ENCODE measurements at regions not wholly inside any gene's neighbourhood (a gene's known extent, or its start where the extent isn't known, plus 50 kb on each side); places are given as distances from the start of the nearest gene placed in this dataset.
A peak's percentile ranks its signal among the peaks of the same experiment; 100 is the strongest.

DNA sequence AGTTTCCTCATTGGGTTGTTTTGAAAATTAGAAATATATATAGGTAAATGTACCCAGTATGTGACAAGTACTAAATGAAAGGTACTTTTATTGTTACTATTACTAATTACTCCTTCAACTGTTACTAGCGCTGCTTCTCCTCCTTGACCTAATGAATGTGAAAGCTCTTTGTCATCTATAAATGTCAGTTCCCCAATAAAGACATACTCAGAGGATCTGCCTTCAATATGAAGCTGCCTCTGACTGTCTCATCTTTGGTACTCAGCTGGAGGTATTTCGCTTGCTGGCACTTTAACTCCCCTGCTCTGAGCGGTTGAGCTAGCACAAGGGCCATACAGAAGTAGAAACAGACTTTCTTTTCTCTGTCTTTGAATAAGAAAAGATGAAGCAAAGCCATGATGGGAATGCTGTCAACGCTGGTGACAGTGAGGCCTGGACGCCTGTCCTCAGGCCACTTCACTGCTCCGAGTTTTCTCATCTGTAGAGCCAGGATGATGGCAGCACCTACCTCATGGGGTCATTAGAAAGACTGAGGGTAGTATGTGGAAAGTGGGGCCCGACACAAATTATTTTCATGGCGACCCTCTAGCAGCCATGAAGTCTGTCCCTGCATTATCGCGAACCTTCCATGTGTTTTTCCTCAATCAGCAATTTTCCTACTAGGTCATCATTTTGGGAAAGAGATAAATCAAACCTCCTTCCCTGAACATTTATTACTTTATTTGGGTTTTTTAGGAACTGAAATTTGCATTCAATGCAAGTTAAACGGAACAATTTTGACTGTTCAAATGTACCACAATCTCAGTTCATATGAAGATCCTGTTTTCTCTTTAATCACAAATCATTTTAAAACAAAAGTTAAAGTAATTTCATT, 55.9 kb upstream of the SNX9 start:
- no peaks in the 10 kb centered on the region for H3K9me3 Mint-ChIP-seq (ENCODE audit: low read depth)
- peaks cover 15% of the 10 kb centered on the region for H3K4me1 Mint-ChIP-seq (ENCODE audit: low read depth)
- TF ChIP-seq, protein P1, sequence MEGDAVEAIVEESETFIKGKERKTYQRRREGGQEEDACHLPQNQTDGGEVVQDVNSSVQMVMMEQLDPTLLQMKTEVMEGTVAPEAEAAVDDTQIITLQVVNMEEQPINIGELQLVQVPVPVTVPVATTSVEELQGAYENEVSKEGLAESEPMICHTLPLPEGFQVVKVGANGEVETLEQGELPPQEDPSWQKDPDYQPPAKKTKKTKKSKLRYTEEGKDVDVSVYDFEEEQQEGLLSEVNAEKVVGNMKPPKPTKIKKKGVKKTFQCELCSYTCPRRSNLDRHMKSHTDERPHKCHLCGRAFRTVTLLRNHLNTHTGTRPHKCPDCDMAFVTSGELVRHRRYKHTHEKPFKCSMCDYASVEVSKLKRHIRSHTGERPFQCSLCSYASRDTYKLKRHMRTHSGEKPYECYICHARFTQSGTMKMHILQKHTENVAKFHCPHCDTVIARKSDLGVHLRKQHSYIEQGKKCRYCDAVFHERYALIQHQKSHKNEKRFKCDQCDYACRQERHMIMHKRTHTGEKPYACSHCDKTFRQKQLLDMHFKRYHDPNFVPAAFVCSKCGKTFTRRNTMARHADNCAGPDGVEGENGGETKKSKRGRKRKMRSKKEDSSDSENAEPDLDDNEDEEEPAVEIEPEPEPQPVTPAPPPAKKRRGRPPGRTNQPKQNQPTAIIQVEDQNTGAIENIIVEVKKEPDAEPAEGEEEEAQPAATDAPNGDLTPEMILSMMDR (IDR thresholded peaks at IDR 0.05; ENCODE audit: unreplicated experiment) = no peak
- DNase-seq (ENCODE audit: low spot score, unreplicated experiment) = no peak
- H3K4me3 Mint-ChIP-seq (ENCODE audit: low read depth) = no peak overlapping the region
- no peak overlapping the region for H3K27ac Mint-ChIP-seq
- no peaks in the 10 kb centered on the region for H3K36me3 Mint-ChIP-seq (ENCODE audit: insufficient read depth)
- no peaks in the 10 kb centered on the region for H3K27me3 Mint-ChIP-seq

DNA sequence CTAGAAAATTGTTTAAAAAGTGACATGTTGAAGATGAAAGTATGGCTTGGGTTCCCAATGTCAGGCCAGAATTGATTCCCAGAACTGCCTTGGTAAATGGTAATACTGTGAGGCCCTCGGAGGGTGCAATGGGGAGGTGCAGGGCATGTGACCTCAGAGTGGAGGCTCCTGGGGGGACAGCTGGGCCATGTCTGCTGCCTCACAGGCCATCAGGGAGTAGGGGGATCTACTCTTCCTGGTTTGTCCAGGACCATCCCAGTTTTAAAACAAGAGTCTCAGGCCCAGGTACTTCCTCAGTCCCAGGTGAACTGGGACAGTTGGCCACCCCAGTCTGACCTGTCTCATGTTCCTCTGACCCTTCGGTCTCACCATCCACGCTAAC, 55.3 kb upstream of the SNX9 start:
- TF ChIP-seq, protein P1 (IDR thresholded peaks at IDR 0.05; ENCODE audit: unreplicated experiment) = no peak
- no peak overlapping the region for H3K4me3 Mint-ChIP-seq (ENCODE audit: low read depth)
- H3K27me3 Mint-ChIP-seq = peaks cover 2% of the 10 kb centered on the region
- DNase-seq (ENCODE audit: low spot score, unreplicated experiment) = no peak
- H3K27ac Mint-ChIP-seq = no peak overlapping the region
- no peaks in the 10 kb centered on the region for H3K9me3 Mint-ChIP-seq (ENCODE audit: low read depth)
- H3K4me1 Mint-ChIP-seq (ENCODE audit: low read depth) = peaks cover 13% of the 10 kb centered on the region
- no peaks in the 10 kb centered on the region for H3K36me3 Mint-ChIP-seq (ENCODE audit: insufficient read depth)

GRCh38 chr6:157768304-157768703, 54.7 kb upstream of the SNX9 start:
- Mint-ChIP-seq H3K27ac (no peak overlapping the region), H3K9me3 (ENCODE audit: low read depth) (no peaks in the 10 kb centered on the region), H3K27me3 (peaks cover 5% of the 10 kb centered on the region), H3K4me1 (ENCODE audit: low read depth) (peaks cover 11% of the 10 kb centered on the region), H3K4me3 (ENCODE audit: low read depth) (no peak overlapping the region), H3K36me3 (ENCODE audit: insufficient read depth) (no peaks in the 10 kb centered on the region)
- TF ChIP-seq, protein P1 (IDR thresholded peaks at IDR 0.05; ENCODE audit: unreplicated experiment) = no peak
- DNase-seq (ENCODE audit: low spot score, unreplicated experiment) = no peak

DNA sequence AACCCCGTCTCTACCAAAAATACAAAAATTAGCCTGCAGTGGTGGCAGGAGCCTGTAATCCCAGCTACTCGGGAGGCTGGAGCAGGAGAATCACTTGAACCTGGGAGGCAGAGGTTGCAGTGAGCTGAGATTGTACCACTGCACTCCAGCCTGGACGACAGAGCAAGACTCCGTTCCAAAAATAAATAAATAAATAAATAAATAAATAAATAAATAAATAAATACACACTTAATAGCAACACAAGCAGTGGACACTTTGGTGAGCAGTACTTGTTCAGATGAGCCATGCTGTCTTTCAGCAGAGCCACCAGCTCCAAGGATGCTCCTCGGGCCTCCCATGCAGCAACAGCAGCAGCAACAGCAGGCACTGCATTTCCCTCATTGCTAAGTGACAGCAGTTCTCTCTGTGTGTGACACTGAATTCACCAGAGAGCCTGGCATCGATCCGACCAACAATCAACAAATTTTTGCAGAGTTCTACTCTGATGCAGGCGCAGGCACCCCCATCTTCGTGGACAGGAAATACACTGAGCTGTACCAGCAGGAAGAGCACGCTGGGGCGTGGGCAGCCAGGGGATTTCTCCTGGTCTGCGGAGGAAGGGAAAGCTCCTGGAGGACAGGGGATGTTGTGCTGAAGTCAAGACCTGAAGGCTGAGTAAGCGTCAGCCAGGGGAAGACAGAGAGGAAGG, 54.0 kb upstream of the SNX9 start:
- no peak overlapping the region for H3K4me3 Mint-ChIP-seq (ENCODE audit: low read depth)
- DNase-seq (ENCODE audit: low spot score, unreplicated experiment) = no peak
- peaks cover 9% of the 10 kb centered on the region for H3K4me1 Mint-ChIP-seq (ENCODE audit: low read depth)
- TF ChIP-seq, protein P1 (IDR thresholded peaks at IDR 0.05; ENCODE audit: unreplicated experiment) = no peak
- no peaks in the 10 kb centered on the region for H3K9me3 Mint-ChIP-seq (ENCODE audit: low read depth)
- no peaks in the 10 kb centered on the region for H3K36me3 Mint-ChIP-seq (ENCODE audit: insufficient read depth)
- H3K27me3 Mint-ChIP-seq = peaks cover 11% of the 10 kb centered on the region
- H3K27ac Mint-ChIP-seq = no peak overlapping the region

DNA sequence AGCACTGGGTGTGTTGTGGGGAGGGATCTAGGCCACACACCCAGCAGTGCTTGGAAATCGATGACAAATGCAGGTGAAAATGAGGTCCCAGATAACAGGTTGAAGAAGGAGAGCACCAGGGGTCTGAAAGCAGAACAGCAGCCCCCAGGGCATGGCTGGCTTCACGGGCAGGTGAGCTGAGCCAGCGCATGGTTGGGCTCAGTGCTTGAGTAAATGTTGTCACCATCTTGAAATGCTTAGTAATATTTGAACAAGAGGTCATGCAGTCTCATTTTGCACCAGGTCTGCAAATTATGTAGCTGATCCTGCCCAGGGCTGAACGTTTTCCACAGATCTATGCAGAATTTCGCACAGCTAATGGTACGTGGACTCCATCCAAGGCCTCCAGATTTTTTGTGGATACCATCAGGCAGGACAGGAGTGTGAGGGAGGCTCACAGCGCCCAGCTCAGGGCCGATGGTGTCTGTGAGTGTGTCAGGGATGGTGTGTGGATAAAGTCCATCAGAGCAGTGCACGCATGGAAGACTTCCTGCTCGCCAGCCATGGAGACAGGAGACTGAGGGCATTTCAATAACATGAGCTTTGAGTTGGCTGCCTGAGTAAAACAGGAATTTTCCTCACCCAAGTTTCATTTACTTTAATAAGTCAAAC, 53.1 kb upstream of the SNX9 start:
- no peak for DNase-seq (ENCODE audit: low spot score, unreplicated experiment)
- TF ChIP-seq, protein P1 (IDR thresholded peaks at IDR 0.05; ENCODE audit: unreplicated experiment) = no peak
- peaks cover 13% of the 10 kb centered on the region for H3K4me1 Mint-ChIP-seq (ENCODE audit: low read depth)
- no peaks in the 10 kb centered on the region for H3K36me3 Mint-ChIP-seq (ENCODE audit: insufficient read depth)
- peak overlapping the region; percentile 11 for H3K27ac Mint-ChIP-seq
- H3K4me3 Mint-ChIP-seq (ENCODE audit: low read depth) = no peak overlapping the region
- peaks cover 16% of the 10 kb centered on the region for H3K27me3 Mint-ChIP-seq
- H3K9me3 Mint-ChIP-seq (ENCODE audit: low read depth) = no peaks in the 10 kb centered on the region
